IMR-90 (cell line): ENCODE measurements at regions not wholly inside any gene's neighbourhood (a gene's known extent, or its start where the extent isn't known, plus 50 kb on each side); places are given as distances from the start of the nearest gene placed in this dataset.

ENCODE experiments used
- ATAC-seq: fragments of 200-7000 bp; cut with Tn5 transposase; 2 replicates; pipeline ENCODE4 v1.9.1; 2020; ENCODE audit warnings: low read depth, mild to moderate bottlenecking, moderate library complexity
- BruUV-seq: library from RNA; stranded (reverse); fragments of 400-500 nt; replicated peaks from 2 replicates; lab custom pipeline; 2021; lab: Mats Ljungman, UMichigan
- CTCF ChIA-PET: fragments of 300-600 bp; formaldehyde crosslinking; extraction: SDS; loops from one replicate; lab custom pipeline; 2021; ENCODE audit warnings: antibody characterized with exemption; lab: Yijun Ruan, JAX
- POLR2A ChIA-PET: fragments of 300-600 bp; sonication (Branson Sonifier 250); formaldehyde crosslinking; loops from one replicate; lab custom pipeline; 2022; ENCODE audit warnings: antibody characterized with exemption; ENCODE audit not compliant: unreplicated experiment; lab: Charles Lee
- DNase-seq: peaks from one replicate; pipeline ENCODE4 v3.0.0; 2013
- H2AFZ ChIP-seq: replicated peaks from 2 replicates; pipeline ENCODE3; 2013; ENCODE audit warnings: low read length, mild to moderate bottlenecking; ENCODE audit not compliant: poor library complexity
- H2AK5ac ChIP-seq: 2 replicates; pipeline ENCODE4 v1.6.1; 2013; ENCODE audit warnings: low read depth, low read length, inconsistent platforms
- H2AK9ac ChIP-seq: replicated peaks from 2 replicates; pipeline ENCODE3; 2013; ENCODE audit warnings: mild to moderate bottlenecking, low read depth, low read length, moderate library complexity; ENCODE audit not compliant: poor library complexity
- H2BK120ac ChIP-seq: 2 replicates; pipeline ENCODE4 v1.6.1; 2013; ENCODE audit warnings: low read depth, low read length, inconsistent platforms
- H2BK15ac ChIP-seq: 3 replicates; pipeline ENCODE4 v1.6.1; 2013; ENCODE audit warnings: low read depth, low read length, inconsistent platforms
- H2BK20ac ChIP-seq: 2 replicates; pipeline ENCODE4 v1.6.1; 2013; ENCODE audit warnings: low read depth, mild to moderate bottlenecking, inconsistent platforms, low read length, moderate library complexity
- H2BK5ac ChIP-seq: 2 replicates; pipeline ENCODE4 v1.6.1; 2013; ENCODE audit warnings: mild to moderate bottlenecking, low read depth, low read length, inconsistent platforms; ENCODE audit not compliant: poor library complexity, severe bottlenecking
- H3K14ac ChIP-seq: replicated peaks from 2 replicates; pipeline ENCODE4 v1.6.1; 2013; ENCODE audit warnings: low read depth, low read length, inconsistent platforms
- H3K18ac ChIP-seq: 2 replicates; pipeline ENCODE4 v1.6.1; 2013; ENCODE audit warnings: low read depth, low read length, control low read depth
- H3K23ac ChIP-seq: 2 replicates; pipeline ENCODE4 v1.6.1; 2013; ENCODE audit warnings: low read depth, low read length, inconsistent platforms
- H3K27ac ChIP-seq: 2 replicates; pipeline ENCODE4 v1.5.1; 2013; ENCODE audit warnings: mild to moderate bottlenecking, control low read depth, low read length; ENCODE audit not compliant: insufficient read depth
- H3K27me3 ChIP-seq: 2 replicates; pipeline ENCODE4 v1.6.1; 2013; ENCODE audit warnings: low read length; ENCODE audit not compliant: control insufficient read depth, insufficient read depth
- H3K36me3 ChIP-seq: 2 replicates; pipeline ENCODE4 v1.6.1; 2013; ENCODE audit warnings: low read length, mixed read lengths; ENCODE audit not compliant: control insufficient read depth, insufficient read depth
- H3K4ac ChIP-seq: 2 replicates; pipeline ENCODE4 v1.6.1; 2013; ENCODE audit warnings: low read depth, low read length, inconsistent platforms
- H3K4me1 ChIP-seq: 2 replicates; pipeline ENCODE4 v1.6.1; 2013; ENCODE audit warnings: low read length, mixed read lengths; ENCODE audit not compliant: control insufficient read depth, insufficient read depth
- H3K4me2 ChIP-seq: 2 replicates; pipeline ENCODE4 v1.6.1; 2013; ENCODE audit warnings: low read depth, mild to moderate bottlenecking, control low read depth, low read length, moderate library complexity
- H3K4me3 ChIP-seq: 2 replicates; pipeline ENCODE4 v1.5.1; 2013; ENCODE audit warnings: low read depth, mild to moderate bottlenecking, control low read depth, low read length, moderate library complexity; ENCODE audit not compliant: insufficient read depth
- H3K56ac ChIP-seq: 2 replicates; pipeline ENCODE4 v1.6.1; 2013; ENCODE audit warnings: low read length, inconsistent platforms; ENCODE audit not compliant: insufficient read depth; ENCODE audit errors: extremely low read depth
- H3K79me1 ChIP-seq, 2 experiments: 2 replicates each; pipeline ENCODE4 v1.6.1; 2013; ENCODE audit warnings: low read length in 2 of 2, inconsistent platforms in 1 of 2, low read depth in 1 of 2
- H3K9ac ChIP-seq: 2 replicates; pipeline ENCODE4 v1.6.1; 2013; ENCODE audit warnings: low read depth, low read length, control low read depth
- H3K9me1 ChIP-seq: 2 replicates; pipeline ENCODE4 v1.6.1; 2013; ENCODE audit warnings: low read length, inconsistent platforms; ENCODE audit not compliant: insufficient read depth
- H3K9me3 ChIP-seq: 2 replicates; pipeline ENCODE4 v1.6.1; 2013; ENCODE audit warnings: low read length; ENCODE audit not compliant: control insufficient read depth, insufficient read depth
- H4K20me1 ChIP-seq: 2 replicates; pipeline ENCODE4 v1.6.1; 2013; ENCODE audit warnings: low read length, inconsistent platforms; ENCODE audit not compliant: insufficient read depth
- H4K5ac ChIP-seq: 2 replicates; pipeline ENCODE4 v1.6.1; 2013; ENCODE audit warnings: mild to moderate bottlenecking, low read depth, low read length, control low read depth
- H4K8ac ChIP-seq, 2 experiments: 2 replicates each; pipeline ENCODE4 v1.6.1; 2013; ENCODE audit warnings: low read depth in 2 of 2, low read length in 2 of 2, control low read depth in 1 of 2, inconsistent platforms in 1 of 2
- H4K91ac ChIP-seq: 2 replicates; pipeline ENCODE4 v1.6.1; 2013; ENCODE audit warnings: low read depth, low read length, inconsistent platforms; ENCODE audit not compliant: insufficient read depth
- CTCF ChIP-seq: conservative IDR thresholded peaks from 2 replicates; pipeline ENCODE4 v1.5.1; 2012; ENCODE audit warnings: mild to moderate bottlenecking, low read depth, low read length, improper control_type of control experiment
- WGBS, 2 experiments: methylation state at CpG; one replicate each; pipeline versions ENCODE4 v1.1.5 to v1.1.7; 2013; ENCODE audit warnings: missing lambda C conversion rate in 2 of 2; ENCODE audit not compliant: insufficient read length in 1 of 2; ENCODE audit errors: extremely low coverage in 2 of 2; 5-methylcytosine and 5-hydroxymethylcytosine counted together
- dilution Hi-C: fragments of 300-500 bp; cut with HindIII; formaldehyde crosslinking; loops from one replicate; pipeline ENCODE4 v1.14.3; 2018; ENCODE audit warnings: low sequenced_read_pairs; ENCODE audit not compliant: unreplicated experiment
- in situ Hi-C: fragments of 300-500 bp; cut with MboI; formaldehyde crosslinking; loops from 3 replicates; pipeline ENCODE4 v1.14.3; 2019; ENCODE audit warnings: low sequenced_read_pairs, inconsistent platforms, mixed read lengths
- intact Hi-C: fragments of 100-400 bp; cut with micrococcal nuclease; formaldehyde crosslinking; loops from 2 replicates; pipeline ENCODE4 v1.10.0; 2022

- POLR2A ChIA-PET: interaction anchor here (0.7 kb wide), 1 partner anchor 19 kb away, joined by 3 read pairs; no protein-coding TSS in a partner anchor
- H3K36me3 ChIP-seq: no peaks in the 10 kb centered on the region
- H3K9me1 ChIP-seq: no peaks in the 10 kb centered on the region
- DNase-seq (peak; percentile 33), ATAC-seq (0 out of 2 replicates have a peak, but pooled peaks have one; percentile 15)
- no peak overlapping the region for H3K4ac ChIP-seq
- H4K8ac ChIP-seq: no peak overlapping the region
- H3K23ac ChIP-seq: no peak overlapping the region
- in situ Hi-C loops: loop anchor here (25.0 kb wide), 1 partner anchor 456 kb away; no protein-coding TSS in a partner anchor
- H3K79me1 ChIP-seq: no peaks in the 10 kb centered on the region
- H2AK5ac ChIP-seq: no peak overlapping the region
- no peaks in the 10 kb centered on the region for H3K27me3 ChIP-seq
- H3K14ac ChIP-seq: no peak overlapping the region
- no peak overlapping the region for H3K4me3 ChIP-seq
- no peak overlapping the region for H2AFZ ChIP-seq
- dilution Hi-C loops: no loop called here
- intact Hi-C loops: loop anchor here (2.0 to 10.0 kb wide), 4 partner anchors 218 to 714 kb away; partner anchors contain the start of gene ETV1
- H2BK15ac ChIP-seq: no peak overlapping the region
- no peak overlapping the region for H2BK120ac ChIP-seq
- peak overlapping the region; percentile 3; the same call in 1 of the 2 replicates for H3K18ac ChIP-seq
- no peaks in the 10 kb centered on the region for H4K20me1 ChIP-seq
- no peak overlapping the region for H3K56ac ChIP-seq
- WGBS, 2 experiments: no CpG with 5 or more reads among the region's 3 CpGs
- H3K4me1 ChIP-seq: peaks cover 2% of the 10 kb centered on the region
- CTCF ChIA-PET: interaction anchor here (0.6 to 1.7 kb wide), 7 partner anchors 10 to 246 kb away, joined by 3 to 6 read pairs (median 5); partner anchors contain the start of gene ETV1
- no peak overlapping the region for H4K91ac ChIP-seq
- H3K27ac ChIP-seq: no peak overlapping the region
- no peak overlapping the region for H2BK5ac ChIP-seq
- H4K5ac ChIP-seq: no peak overlapping the region
- H2BK20ac ChIP-seq: no peak overlapping the region
- TF ChIP-seq CTCF: no peak
- no peak overlapping the region for H3K9ac ChIP-seq
- H2AK9ac ChIP-seq: no peak overlapping the region
- H3K4me2 ChIP-seq: no peak overlapping the region
- BruUV-seq: no TSS peak
- H3K9me3 ChIP-seq: no peaks in the 10 kb centered on the region
These were observed 246.2 kb downstream of the ETV1 start for GRCh38 chr7:13743226-13743625.
